HTR-8/SVneo (cell line): ENCODE measurements at regions not wholly inside any gene's neighbourhood (a gene's known extent, or its start where the extent isn't known, plus 50 kb on each side); places are given as distances from the start of the nearest gene placed in this dataset.
"Not testable (repeated sequence)": the region's sequence is repeated elsewhere in the genome, so short reads cannot be mapped to it uniquely, and the experiment has no call there.

Experiments used
- DNase-seq: peaks from one replicate; pipeline ENCODE4 v3.0.0; 2011; ENCODE audit warnings: low spot score, mixed read lengths; ENCODE audit not compliant: insufficient read length
- FAIRE-seq: peaks from 2 replicates; lab custom pipeline; 2011; peaks lifted over from hg19 to GRCh38; lab: Jason Lieb, UNC

DNA sequence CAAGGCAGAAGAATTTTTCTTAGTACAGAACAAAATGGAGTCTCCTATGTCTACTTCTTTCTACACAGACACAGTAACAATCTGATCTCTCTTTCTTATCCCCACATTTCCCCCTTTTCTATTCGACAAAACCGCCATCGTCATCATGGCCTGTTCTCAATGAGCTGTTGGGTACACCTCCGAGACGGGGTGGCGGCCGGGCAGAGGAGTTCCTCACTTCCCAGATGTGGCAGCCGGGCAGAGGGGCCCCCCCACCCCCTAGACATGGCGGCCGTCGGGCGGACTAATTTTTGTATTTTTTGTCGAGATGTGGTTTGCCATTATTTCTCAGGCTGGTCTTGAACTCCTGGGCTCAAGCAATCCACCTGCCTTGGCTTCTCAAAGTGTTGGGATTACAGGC is 198.4 kb upstream of the PELI2 start:
- FAIRE-seq, DNase-seq: not testable (repeated sequence)

DNA sequence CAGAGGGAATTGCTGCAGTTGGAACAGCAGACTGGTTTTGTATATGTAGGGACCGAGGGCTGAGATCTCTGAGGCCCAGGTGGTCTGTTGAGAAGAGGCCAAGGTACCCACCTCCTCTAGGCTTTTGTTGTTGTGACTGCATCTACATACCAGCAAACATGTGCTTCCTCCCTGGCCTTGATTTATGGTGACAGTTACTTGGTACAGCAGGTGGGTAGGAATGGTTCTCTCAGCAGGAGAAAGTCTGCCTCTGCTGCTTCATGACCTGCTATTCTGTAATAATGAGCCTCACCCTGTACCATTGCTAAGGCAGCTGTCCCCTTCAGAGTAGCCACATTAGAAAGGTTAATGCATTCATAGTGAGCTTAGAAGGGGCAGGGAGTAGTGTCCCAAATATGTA is 196.7 kb upstream of the PELI2 start:
- peak; percentile 51 for FAIRE-seq
- DNase-seq: no peak

DNA sequence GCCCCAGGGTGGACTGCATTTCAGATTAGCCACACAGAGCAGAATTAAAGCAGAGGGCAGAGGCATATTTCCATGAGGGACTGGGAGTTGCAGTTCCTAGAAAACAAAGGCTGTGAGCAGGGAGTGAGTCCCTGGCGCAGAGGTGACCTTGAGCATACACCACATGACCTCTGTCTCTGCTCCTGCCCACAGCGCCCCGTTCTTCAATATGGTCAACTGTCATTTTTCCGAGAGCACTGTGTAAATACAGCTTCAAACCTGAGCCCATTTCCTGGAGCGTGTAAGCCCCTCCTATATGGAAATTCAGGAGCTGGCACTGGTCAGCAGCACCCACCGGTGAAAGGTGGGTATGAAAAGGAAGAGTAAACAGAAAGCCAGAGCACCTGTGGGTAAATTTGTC is 192.2 kb upstream of the PELI2 start:
- DNase-seq (no peak), FAIRE-seq (no peak)

GRCh38 chr14:55927028-55927427 is 191.2 kb upstream of the PELI2 start:
- no peak for DNase-seq
- peak; percentile 64 for FAIRE-seq

GRCh38 chr14:55928276-55928675 is 189.9 kb upstream of the PELI2 start:
- FAIRE-seq (no peak), DNase-seq (no peak)

GRCh38 chr14:55929136-55929535 is 189.1 kb upstream of the PELI2 start:
- FAIRE-seq: no peak

DNA sequence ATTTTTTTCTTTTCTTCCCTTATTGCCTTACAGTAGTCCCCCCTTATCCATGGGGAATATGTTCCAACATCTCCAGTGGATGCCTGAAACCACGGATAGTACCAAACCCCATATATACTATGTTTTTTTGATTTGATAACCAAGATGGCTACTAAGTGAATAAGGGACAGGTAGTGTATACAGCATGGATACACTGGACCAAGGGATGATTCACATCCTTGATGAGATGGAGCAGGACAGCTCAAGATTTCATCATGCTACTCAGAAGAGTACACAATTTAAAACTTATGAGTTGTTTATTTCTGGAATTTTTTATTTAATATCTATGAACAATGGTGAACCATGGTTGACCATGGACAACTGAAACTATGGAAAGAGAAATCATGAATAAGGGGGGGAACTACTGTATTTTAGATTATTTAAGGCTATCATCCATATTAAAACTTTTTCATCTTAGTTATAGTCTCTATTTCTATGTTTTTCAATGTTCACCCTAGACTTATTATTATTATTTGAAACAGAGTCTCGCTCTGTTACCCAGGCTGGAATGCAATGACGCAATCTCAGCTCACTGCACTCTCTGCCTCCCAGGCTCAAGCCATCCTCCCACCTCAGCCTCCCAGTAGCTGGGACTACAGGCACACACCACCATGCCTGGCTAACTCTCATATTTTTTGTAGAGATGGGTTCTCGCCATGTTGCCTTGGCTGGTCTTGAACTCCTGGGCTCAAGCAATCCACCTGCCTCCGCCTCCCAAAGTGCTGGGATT is 188.0 kb upstream of the PELI2 start:
- no peak for FAIRE-seq
- no peak for DNase-seq

More at GRCh38 chr14:55929136-55929535, 189.1 kb upstream of the PELI2 start:
- no peak for DNase-seq

DNA sequence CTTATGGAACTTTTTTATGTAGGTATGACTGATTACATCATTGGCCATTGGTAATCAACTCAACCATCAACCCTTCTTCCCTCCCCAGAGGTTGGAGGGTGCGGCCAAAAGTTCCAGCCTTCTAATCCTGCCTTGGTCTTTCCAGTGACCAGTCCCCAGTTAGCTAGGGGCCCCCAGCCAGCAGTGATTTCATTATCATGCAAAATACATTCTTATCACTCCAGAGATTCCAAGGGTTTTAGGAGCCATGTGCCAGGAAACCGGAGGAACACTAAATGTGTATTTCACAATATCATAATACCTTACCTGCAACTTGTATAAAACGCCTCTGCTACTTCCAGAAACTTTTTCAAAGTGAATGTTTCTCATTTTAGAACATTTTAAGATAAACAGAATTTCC is 181.5 kb upstream of the PELI2 start:
- FAIRE-seq (no peak), DNase-seq (no peak)

- no peak for DNase-seq
- peak; percentile 78 for FAIRE-seq
Observed at GRCh38 chr14:55938249-55938791, 179.9 kb upstream of the PELI2 start.

- no peak for DNase-seq
- peak; percentile 42 for FAIRE-seq
Observed at GRCh38 chr14:55942076-55942654, 176.0 kb upstream of the PELI2 start.

- DNase-seq (no peak), FAIRE-seq (peak; percentile 63)
Observed at GRCh38 chr14:55942826-55943225, 175.4 kb upstream of the PELI2 start.

DNA sequence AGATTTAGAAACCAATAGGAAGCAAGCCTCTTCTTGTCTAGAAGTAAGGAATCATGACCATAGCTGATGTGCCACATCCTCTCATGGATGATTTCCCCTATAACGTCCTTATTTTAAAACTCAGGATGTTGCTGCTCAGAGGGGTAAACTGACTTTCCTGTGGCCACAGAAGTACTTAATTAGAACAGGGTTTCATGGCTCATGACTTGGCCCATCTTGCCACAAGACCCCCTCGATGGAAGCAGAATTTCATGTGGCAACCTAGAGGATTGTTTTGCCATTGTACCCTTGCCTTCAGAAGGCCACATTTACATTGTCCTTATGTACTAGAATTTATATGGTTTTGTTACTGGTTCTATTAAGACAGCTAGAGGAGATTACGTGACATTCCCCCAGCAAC is 173.5 kb upstream of the PELI2 start:
- DNase-seq (no peak), FAIRE-seq (no peak)

- no peak for FAIRE-seq
- no peak for DNase-seq
Observed at GRCh38 chr14:55946231-55946630, 172.0 kb upstream of the PELI2 start.

DNA sequence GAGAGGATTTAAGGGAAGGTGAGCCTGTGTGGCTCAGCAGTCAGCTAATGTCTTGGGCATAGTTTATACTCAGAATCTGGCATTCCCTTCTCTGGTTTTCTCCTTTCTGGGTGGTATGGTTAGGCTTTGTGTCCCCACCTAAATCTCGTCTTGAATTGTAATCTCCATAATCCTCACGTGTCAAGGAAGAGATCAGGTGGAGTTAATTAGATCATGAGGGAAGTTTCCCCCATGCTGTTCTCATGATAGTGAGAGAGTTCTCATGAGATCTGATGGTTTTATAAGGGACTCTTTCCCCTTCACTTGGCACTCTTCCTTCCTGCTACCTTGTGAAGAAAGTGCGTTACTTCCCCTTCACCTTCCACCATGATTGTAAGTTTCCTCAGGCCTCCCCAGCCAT is 169.8 kb upstream of the PELI2 start:
- DNase-seq: no peak
- FAIRE-seq: peak; percentile 9

- no peak for FAIRE-seq
- DNase-seq: no peak
Observed at GRCh38 chr14:55949708-55950107, 168.5 kb upstream of the PELI2 start.

- FAIRE-seq (no peak), DNase-seq (no peak)
Observed at GRCh38 chr14:55950135-55950534, 168.1 kb upstream of the PELI2 start.

- DNase-seq (no peak), FAIRE-seq (no peak)
Observed at GRCh38 chr14:55951341-55952206, 166.6 kb upstream of the PELI2 start.

GRCh38 chr14:55954108-55954507 is 164.1 kb upstream of the PELI2 start:
- no peak for DNase-seq
- FAIRE-seq: no peak

DNA sequence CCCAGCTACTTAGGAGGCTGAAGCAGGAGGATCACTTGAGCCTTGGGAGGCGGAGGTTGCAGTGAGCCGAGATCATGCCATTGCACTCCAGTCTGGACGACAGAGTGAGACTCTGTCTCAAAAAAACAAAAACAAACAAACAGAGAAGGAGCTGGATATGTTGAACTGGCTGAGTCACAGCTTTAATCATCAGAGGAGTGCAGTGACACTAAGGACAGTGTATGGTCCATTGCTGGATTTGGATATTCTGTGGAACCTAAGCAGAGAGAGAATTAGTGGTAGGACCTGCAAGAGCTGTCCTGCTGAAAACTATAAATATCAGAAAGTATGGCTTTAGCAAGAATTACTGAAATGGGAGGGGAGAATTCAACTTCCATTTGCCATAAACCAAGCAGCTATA is 163.0 kb upstream of the PELI2 start:
- no peak for FAIRE-seq

DNA sequence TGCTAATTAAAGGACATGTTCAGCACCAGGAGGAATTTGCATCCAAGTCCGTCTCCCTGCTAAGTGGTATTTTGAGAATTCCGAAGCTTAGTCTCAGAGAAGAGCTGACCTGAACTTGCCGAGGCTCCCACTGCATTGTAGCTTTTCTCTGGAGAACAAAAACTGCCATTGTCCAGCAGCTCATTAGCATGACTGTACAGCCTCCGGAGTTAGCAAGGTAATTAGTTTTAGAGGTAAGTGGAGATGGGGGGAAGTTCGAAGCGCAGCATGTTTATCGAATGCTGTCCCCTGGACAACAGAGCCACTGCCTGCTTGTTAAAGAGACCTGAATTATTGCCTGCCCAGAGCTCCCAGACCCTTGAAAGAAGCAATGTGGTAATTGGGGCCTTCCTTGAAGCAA is 160.3 kb upstream of the PELI2 start:
- DNase-seq (no peak), FAIRE-seq (no peak)

More for the DNA sequence above, 163.0 kb upstream of the PELI2 start:
- no peak for DNase-seq

DNA sequence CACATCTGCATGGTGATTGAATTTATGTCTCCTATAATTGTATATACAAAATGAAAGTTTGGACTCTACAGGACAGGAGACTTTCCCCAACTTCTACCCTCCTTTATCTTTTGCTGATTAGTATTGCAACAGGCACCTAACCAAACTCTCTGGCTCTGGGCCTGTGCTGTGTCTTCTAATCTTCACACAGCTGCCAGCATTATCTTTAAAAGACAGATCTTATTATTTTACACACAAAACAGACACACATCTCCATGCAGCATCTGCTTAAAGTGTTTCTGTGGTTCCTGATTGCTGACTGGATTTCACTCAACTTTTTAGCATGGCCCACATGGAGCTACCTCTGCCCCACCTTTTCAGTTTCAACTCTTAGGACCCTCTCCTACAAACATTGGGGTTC is 154.9 kb upstream of the PELI2 start:
- no peak for FAIRE-seq

More for the DNA sequence above, 154.9 kb upstream of the PELI2 start:
- DNase-seq: no peak
